ENCODE measurements at regions not wholly inside any gene's neighbourhood (a gene's known extent, or its start where the extent isn't known, plus 50 kb on each side); places are given as distances from the start of the nearest gene placed in this dataset.

- no peak for DNase-seq (ENCODE audit: low read depth)
- Histone ChIP-seq H3K36me3 (ENCODE audit: control insufficient read depth, insufficient read depth, low read length) (no peaks in the 10 kb centered on the region), H3K27me3 (ENCODE audit: control insufficient read depth, insufficient read depth, low read length) (no peaks in the 10 kb centered on the region), H3K4me3 (ENCODE audit: low read depth, low read length) (no peak overlapping the region)
- peak; percentile 1 for TF ChIP-seq CTCF (IDR thresholded peaks at IDR 0.05; ENCODE audit: insufficient read depth, low read length, poor library complexity, severe bottlenecking)
Observed at GRCh38 chr2:62297624-62298010, 101.7 kb downstream of the B3GNT2 start.

- Histone ChIP-seq H3K36me3 (ENCODE audit: control insufficient read depth, insufficient read depth, low read length) (no peaks in the 10 kb centered on the region), H3K27me3 (ENCODE audit: control insufficient read depth, insufficient read depth, low read length) (no peaks in the 10 kb centered on the region), H3K4me3 (ENCODE audit: low read depth, low read length) (no peak overlapping the region)
- DNase-seq (ENCODE audit: low read depth) = no peak
- TF ChIP-seq CTCF (IDR thresholded peaks at IDR 0.05; ENCODE audit: insufficient read depth, low read length, poor library complexity, severe bottlenecking) = no peak
Observed at GRCh38 chr2:62296832-62297623, 101.1 kb downstream of the B3GNT2 start.

- TF ChIP-seq CTCF (IDR thresholded peaks at IDR 0.05; ENCODE audit: insufficient read depth, low read length, poor library complexity, severe bottlenecking) = no peak
- H3K36me3 ChIP-seq (ENCODE audit: control insufficient read depth, insufficient read depth, low read length) = no peaks in the 10 kb centered on the region
- no peaks in the 10 kb centered on the region for H3K27me3 ChIP-seq (ENCODE audit: control insufficient read depth, insufficient read depth, low read length)
- H3K4me3 ChIP-seq (ENCODE audit: low read depth, low read length) = no peak overlapping the region
- DNase-seq (ENCODE audit: low read depth) = no peak
Observed at GRCh38 chr2:62296034-62296831, 100.3 kb downstream of the B3GNT2 start.

- H3K4me3 ChIP-seq (ENCODE audit: low read depth, low read length) = no peak overlapping the region
Observed at GRCh38 chr2:62293490-62294271, 97.8 kb downstream of the B3GNT2 start.

GRCh38 chr2:62293151-62293489, 97.2 kb downstream of the B3GNT2 start:
- no peak for TF ChIP-seq CTCF (IDR thresholded peaks at IDR 0.05; ENCODE audit: insufficient read depth, low read length, poor library complexity, severe bottlenecking)
- Histone ChIP-seq H3K4me3 (ENCODE audit: low read depth, low read length) (no peak overlapping the region), H3K36me3 (ENCODE audit: control insufficient read depth, insufficient read depth, low read length) (no peaks in the 10 kb centered on the region), H3K27me3 (ENCODE audit: control insufficient read depth, insufficient read depth, low read length) (no peaks in the 10 kb centered on the region)
- DNase-seq (ENCODE audit: low read depth) = no peak

More at GRCh38 chr2:62293490-62294271, 97.8 kb downstream of the B3GNT2 start:
- Histone ChIP-seq H3K36me3 (ENCODE audit: control insufficient read depth, insufficient read depth, low read length) (no peaks in the 10 kb centered on the region), H3K27me3 (ENCODE audit: control insufficient read depth, insufficient read depth, low read length) (no peaks in the 10 kb centered on the region)
- no peak for TF ChIP-seq CTCF (IDR thresholded peaks at IDR 0.05; ENCODE audit: insufficient read depth, low read length, poor library complexity, severe bottlenecking)
- DNase-seq (ENCODE audit: low read depth) = peak; percentile 75

Measured in kidney epithelial cell (primary cell).